Ishikawa (cell line): ENCODE measurements at regions not wholly inside any gene's neighbourhood (a gene's known extent, or its start where the extent isn't known, plus 50 kb on each side); places are given as distances from the start of the nearest gene placed in this dataset.

Experiments used
- CEBPB ChIP-seq: IDR thresholded peaks from 2 replicates; pipeline ENCODE4 v1.6.1; 2012
- CREB1 ChIP-seq: IDR thresholded peaks from 2 replicates; pipeline ENCODE4 v1.6.1; 2012; ENCODE audit warnings: low read depth
- EGR1 ChIP-seq: IDR thresholded peaks from 2 replicates; pipeline ENCODE4 v1.6.1; 2012
- EP300 ChIP-seq: IDR thresholded peaks from 2 replicates; pipeline ENCODE4 v1.6.1; 2012; ENCODE audit warnings: borderline replicate concordance
- FOXM1 ChIP-seq: IDR thresholded peaks from 2 replicates; pipeline ENCODE4 v1.6.1; 2012; ENCODE audit warnings: low read depth, borderline replicate concordance
- RAD21 ChIP-seq: IDR thresholded peaks from 2 replicates; pipeline ENCODE4 v1.6.1; 2012; ENCODE audit warnings: low read depth
- TAF1 ChIP-seq: IDR thresholded peaks from 2 replicates; pipeline ENCODE4 v1.6.1; 2012; ENCODE audit warnings: low read depth, mild to moderate bottlenecking
- TCF12 ChIP-seq: IDR thresholded peaks from 2 replicates; pipeline ENCODE4 v1.6.1; 2012; ENCODE audit warnings: low read depth
- YY1 ChIP-seq: IDR thresholded peaks from 2 replicates; pipeline ENCODE4 v1.6.1; 2012; ENCODE audit warnings: low read depth
- TF ChIP-seq, protein P1 (sequence below): IDR thresholded peaks from 2 replicates; pipeline ENCODE4 v1.6.1; 2012; ENCODE audit warnings: low read depth, mild to moderate bottlenecking
- TF ChIP-seq, protein P2 (sequence below): IDR thresholded peaks from 2 replicates; pipeline ENCODE4 v1.6.1; 2012
- TF ChIP-seq, protein P3 (sequence below): IDR thresholded peaks from 2 replicates; pipeline ENCODE4 v1.6.1; 2012

DNA sequence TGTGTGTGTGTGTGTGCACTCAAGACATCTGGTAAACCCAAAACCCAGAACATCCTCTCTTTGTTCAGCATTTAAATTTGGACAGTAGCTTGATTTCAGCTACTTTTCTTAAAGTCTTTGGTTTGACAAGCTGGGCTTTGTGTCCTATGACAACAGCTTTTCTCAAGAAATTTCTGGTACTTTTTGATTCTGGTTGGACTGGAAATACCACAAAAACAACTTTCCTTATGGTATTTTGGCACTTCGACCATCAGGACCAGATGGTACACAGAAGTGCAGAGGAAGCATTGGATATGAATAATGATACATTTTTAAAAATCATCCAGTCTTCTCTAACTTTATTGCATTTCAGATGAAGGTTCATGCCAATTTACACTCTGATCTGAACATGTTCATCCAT, 286.6 kb upstream of the FLRT2 start:
- no peak for TF ChIP-seq RAD21
- no peak for TF ChIP-seq TCF12
- TF ChIP-seq CREB1 = no peak
- no peak for TF ChIP-seq YY1
- no peak for TF ChIP-seq TAF1
- TF ChIP-seq FOXM1 = no peak
- TF ChIP-seq, protein P1, sequence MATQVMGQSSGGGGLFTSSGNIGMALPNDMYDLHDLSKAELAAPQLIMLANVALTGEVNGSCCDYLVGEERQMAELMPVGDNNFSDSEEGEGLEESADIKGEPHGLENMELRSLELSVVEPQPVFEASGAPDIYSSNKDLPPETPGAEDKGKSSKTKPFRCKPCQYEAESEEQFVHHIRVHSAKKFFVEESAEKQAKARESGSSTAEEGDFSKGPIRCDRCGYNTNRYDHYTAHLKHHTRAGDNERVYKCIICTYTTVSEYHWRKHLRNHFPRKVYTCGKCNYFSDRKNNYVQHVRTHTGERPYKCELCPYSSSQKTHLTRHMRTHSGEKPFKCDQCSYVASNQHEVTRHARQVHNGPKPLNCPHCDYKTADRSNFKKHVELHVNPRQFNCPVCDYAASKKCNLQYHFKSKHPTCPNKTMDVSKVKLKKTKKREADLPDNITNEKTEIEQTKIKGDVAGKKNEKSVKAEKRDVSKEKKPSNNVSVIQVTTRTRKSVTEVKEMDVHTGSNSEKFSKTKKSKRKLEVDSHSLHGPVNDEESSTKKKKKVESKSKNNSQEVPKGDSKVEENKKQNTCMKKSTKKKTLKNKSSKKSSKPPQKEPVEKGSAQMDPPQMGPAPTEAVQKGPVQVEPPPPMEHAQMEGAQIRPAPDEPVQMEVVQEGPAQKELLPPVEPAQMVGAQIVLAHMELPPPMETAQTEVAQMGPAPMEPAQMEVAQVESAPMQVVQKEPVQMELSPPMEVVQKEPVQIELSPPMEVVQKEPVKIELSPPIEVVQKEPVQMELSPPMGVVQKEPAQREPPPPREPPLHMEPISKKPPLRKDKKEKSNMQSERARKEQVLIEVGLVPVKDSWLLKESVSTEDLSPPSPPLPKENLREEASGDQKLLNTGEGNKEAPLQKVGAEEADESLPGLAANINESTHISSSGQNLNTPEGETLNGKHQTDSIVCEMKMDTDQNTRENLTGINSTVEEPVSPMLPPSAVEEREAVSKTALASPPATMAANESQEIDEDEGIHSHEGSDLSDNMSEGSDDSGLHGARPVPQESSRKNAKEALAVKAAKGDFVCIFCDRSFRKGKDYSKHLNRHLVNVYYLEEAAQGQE = no peak
- TF ChIP-seq, protein P2, sequence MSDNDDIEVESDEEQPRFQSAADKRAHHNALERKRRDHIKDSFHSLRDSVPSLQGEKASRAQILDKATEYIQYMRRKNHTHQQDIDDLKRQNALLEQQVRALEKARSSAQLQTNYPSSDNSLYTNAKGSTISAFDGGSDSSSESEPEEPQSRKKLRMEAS = no peak
- no peak for TF ChIP-seq EGR1
- TF ChIP-seq EP300 = no peak
- TF ChIP-seq, protein P3, sequence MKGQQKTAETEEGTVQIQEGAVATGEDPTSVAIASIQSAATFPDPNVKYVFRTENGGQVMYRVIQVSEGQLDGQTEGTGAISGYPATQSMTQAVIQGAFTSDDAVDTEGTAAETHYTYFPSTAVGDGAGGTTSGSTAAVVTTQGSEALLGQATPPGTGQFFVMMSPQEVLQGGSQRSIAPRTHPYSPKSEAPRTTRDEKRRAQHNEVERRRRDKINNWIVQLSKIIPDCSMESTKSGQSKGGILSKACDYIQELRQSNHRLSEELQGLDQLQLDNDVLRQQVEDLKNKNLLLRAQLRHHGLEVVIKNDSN = no peak
- no peak for TF ChIP-seq CEBPB
